HG03439 (cell line): ENCODE measurements at regions not wholly inside any gene's neighbourhood (a gene's known extent, or its start where the extent isn't known, plus 50 kb on each side); places are given as distances from the start of the nearest gene placed in this dataset.

Experiments
- ATAC-seq: cut with Tn5 transposase; IDR thresholded peaks from one replicate; pipeline ENCODE4 v1.9.1; 2021; ENCODE audit warnings: mild to moderate bottlenecking, moderate library complexity; ENCODE audit not compliant: unreplicated experiment

DNA sequence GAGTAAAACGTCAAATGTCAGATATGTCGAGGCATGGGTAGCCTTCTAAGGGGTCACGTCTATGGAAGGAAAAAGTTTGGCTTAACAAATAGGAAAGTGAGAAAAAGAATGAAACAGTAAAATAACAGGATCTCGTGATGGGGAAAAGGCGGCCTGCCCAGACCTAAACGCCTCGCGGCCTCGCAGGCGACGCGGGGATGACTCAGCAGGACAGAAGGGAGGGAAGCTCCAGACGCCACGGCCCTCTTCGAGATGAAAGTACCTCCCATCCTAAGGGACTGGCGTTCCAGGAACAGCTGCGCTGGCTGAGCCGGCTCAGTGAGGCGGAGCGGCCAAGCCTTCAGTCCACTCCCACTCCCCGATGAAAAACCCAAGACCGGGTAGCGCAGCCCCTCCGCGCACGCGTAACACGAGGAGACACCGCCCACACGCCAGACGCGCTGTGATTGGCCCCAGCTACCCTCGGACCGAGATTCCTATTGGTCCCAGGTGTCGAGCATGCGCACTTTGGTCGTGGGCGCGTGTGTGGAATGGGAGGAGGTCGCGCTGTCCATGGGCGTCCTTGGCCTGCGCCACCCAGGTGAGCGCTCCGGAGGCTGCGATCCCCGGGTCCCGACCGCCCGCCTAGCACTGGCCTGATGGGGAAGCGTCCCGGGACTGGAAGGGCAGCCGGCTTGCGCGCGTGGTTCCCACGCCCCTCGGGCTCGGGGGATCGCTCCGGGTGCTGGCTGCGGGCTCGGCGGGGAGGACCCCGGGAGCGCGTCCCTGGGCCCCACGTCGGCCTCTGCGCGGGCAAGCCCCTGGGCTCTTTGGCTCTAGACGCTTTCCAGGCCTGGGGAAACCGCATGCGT lies 588.5 kb downstream of the MTRR start:
- ATAC-seq: peak; percentile 93

- no peak for ATAC-seq
Observed at GRCh38 chr5:8458038-8458383, 589.1 kb downstream of the MTRR start.

GRCh38 chr5:8461543-8461942 lies 592.6 kb downstream of the MTRR start:
- no peak for ATAC-seq

- ATAC-seq: no peak
Observed at GRCh38 chr5:8462565-8462964, 593.6 kb downstream of the MTRR start.

- ATAC-seq: no peak
Observed at GRCh38 chr5:8470489-8470888, 601.5 kb downstream of the MTRR start.

GRCh38 chr5:8471581-8471980 lies 602.6 kb downstream of the MTRR start:
- ATAC-seq: no peak

GRCh38 chr5:8473016-8473415 lies 604.1 kb downstream of the MTRR start:
- no peak for ATAC-seq

DNA sequence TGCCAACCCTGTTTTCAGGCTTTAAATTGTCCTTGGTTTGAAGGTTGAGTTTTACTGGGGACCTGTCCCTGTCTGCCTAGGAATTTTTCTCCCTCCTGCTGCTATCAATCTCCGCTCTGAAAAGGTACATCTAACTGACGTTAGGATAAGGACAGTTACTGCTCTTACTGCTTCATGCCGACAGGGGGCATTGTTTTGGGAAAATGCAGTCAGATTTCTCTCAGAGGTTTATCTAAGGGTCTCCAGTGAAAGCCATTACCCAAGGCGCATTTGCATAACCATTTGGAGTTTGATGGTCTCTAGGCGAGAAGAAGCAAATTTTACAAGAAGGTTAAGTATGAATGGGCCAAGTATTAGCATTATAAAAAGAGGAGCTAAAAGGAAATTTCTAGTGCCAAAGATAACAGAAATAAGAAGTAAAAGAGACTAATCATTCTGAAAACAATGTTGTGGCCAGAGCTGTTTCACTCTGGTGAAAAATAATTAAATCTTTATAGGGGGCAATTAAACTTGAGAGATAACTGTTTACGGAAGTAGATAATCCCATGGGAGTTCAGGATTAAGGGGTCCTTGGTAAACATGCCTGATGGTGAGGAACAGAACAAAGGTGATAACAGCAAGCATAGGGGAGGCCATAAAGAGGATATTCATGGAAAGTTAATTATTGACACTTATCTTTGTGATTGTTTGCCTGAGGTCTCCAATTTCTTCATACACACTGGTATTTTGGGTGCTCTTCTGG lies 605.0 kb downstream of the MTRR start:
- ATAC-seq: no peak

DNA sequence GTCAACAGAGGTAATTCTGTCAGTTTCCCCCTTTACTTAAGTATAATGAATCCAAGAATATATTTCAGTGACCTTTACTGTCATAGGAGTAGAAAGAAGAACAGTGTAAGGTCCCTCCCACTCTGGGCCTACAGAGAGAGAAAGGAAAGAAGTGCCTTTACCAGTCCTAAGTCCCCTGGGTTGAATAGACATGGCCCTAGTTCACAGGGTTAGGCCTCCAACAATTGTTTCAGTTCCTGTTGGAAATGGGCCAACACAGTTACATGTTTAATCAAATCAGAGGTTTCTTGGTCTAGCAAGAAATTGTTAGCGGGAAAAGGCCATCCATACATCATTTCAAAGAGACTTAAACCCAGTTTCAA lies 605.6 kb downstream of the MTRR start:
- ATAC-seq: no peak

- no peak for ATAC-seq
Observed at GRCh38 chr5:8478326-8478725, 609.4 kb downstream of the MTRR start.

GRCh38 chr5:8481007-8481406 lies 612.1 kb downstream of the MTRR start:
- ATAC-seq: no peak

GRCh38 chr5:8491254-8491653 lies 622.3 kb downstream of the MTRR start:
- ATAC-seq: no peak

DNA sequence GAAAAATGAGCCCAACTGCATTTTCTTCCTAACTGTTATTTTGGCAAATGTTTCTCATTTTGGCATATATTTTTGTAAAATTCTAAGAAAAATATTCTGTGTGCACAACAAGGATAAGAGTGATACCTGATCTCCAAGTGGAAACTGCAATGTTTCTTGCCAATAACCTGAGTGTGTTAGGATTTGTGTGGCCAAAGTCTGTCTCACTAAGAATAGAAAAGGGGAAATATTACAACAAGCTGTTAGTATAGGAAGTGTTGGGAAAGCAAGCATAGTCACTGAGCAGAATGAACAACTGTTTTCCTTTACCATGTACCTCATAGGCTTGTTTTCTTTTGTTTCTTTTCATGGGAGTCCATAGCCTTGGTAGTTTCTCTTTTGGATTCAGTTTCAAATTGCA lies 624.2 kb downstream of the MTRR start:
- no peak for ATAC-seq

- no peak for ATAC-seq
Observed at GRCh38 chr5:8500426-8500825, 631.5 kb downstream of the MTRR start.

- no peak for ATAC-seq
Observed at GRCh38 chr5:8505196-8505595, 636.2 kb downstream of the MTRR start.

- no peak for ATAC-seq
Observed at GRCh38 chr5:8508231-8508630, 639.3 kb downstream of the MTRR start.

- no peak for ATAC-seq
Observed at GRCh38 chr5:8516356-8516755, 647.4 kb downstream of the MTRR start.

- no peak for ATAC-seq
Observed at GRCh38 chr5:8517456-8517855, 648.5 kb downstream of the MTRR start.

- ATAC-seq: no peak
Observed at GRCh38 chr5:8520917-8521316, 652.0 kb downstream of the MTRR start.

- no peak for ATAC-seq
Observed at GRCh38 chr5:8521991-8522390, 653.0 kb downstream of the MTRR start.

DNA sequence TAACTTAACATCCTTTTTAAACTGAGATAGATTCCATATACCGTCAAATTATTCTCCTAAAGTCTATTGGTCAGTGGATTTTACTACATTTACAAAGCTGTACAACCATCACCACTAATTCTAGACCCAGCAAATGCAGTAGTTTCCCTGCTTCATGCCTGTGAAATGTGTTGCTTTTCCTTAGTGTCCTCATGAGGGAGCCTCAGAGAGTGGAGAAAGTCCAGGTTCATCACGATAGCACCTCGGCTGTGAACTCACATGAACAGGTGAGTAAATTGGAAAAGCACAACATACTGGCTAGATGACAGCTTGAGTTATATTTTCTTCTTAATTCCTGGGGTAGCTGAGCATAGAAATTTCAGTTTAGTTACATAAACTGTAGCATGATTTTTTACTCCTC lies 653.7 kb downstream of the MTRR start:
- ATAC-seq: no peak

- no peak for ATAC-seq
Observed at GRCh38 chr5:8523501-8523900, 654.6 kb downstream of the MTRR start.

GRCh38 chr5:8525819-8526218 lies 656.9 kb downstream of the MTRR start:
- no peak for ATAC-seq
